ENCODE measurements at regions not wholly inside any gene's neighbourhood (a gene's known extent, or its start where the extent isn't known, plus 50 kb on each side); places are given as distances from the start of the nearest gene placed in this dataset.
"Not testable (repeated sequence)": the region's sequence is repeated elsewhere in the genome, so short reads cannot be mapped to it uniquely, and the experiment has no call there.

DNA sequence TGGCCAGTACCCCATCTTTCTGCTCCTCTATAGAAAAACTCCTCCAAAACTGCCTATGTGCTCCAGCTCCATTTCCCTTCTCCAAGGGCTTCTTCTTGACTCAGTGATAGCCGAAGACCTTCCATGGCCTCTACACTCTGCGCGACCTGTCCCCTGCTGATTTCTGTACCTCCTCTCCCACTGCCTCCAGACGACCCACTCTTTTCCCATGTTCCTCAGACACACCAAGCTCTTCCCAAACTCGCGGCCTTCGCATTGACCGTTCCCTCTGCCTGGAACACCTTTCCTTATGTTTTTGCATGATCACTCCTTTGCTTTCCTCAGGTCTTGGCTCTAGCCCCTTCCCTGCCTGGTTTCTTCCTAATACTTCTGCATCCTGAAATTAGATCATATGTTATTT lies 255.6 kb upstream of the SDK2 start:
- no peak for ATAC-seq

DNA sequence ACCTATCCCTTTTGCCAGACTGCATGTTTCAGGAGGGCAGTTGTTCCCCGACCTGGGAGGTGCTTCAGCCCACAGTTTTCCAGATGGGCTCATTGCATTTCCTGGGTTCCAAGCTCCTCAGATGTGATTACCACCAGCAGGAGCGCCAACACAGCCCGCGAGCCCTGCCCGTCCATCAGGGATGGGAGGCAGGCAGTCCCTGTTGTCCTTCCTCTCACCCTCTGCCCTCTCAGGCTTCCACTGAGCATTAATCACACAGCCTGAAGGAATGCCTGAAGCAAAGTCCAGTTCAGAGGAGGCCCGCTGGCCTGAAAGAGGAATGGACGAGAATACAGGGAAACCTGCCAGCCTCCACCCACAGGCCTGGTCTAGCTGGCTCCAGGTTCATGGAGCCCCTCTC lies 256.3 kb upstream of the SDK2 start:
- no peak for ATAC-seq

DNA sequence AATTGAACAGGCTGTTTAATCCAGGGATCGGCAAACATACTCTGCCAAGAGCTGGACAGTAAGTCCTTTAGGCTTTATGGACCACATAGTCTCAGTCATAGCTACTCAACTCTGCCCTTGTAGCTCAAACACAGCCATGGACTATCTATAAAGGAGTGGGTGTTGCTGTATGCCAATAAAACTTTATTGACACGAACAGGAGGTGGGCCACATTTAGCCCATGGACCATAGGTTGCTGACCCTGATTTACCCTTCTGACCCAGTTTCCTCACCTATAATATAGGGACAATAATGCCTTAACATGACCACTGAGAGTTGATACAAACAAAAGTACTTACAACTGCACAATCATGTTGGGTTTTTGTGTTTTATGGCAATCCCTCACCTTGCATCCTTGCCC lies 257.0 kb upstream of the SDK2 start:
- ATAC-seq = no peak

DNA sequence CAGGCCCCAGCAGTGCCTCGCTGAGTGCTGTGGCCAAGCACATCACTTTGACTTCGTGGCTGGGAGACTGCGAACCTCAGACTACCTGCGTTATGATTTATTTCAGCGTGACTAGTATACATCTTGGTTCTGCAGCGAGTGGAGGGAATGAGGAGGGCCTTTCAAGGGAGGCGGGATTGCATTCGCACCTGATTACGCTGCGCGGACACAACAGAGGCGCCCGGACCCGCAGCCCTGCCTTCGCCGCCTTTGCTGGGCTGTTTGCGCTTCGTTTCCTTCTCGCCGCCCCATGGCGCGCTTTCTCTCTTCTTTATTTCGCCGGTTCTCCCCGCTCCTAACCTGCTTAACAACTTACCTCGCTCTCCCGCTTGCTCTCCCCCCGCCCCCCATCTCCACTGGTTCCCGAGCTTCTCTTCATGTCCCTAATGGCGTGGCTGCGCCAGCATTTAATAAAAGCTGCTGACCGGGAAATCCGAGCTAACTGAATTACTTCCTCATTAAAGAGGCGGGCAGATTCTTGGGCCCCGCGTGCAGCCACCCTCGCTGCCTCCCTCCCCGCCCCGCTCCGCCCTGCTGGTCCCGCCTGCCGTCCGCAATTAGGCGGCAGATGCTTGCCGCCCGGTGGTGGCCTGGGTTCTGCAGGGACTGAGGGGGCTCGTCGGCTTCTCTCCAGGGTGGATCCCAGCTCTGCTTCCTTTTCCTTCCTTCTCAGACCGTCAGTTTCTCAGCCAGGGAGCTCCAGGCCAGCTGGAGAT lies 257.6 kb upstream of the SDK2 start:
- ATAC-seq = peak; percentile 41 to 53

DNA sequence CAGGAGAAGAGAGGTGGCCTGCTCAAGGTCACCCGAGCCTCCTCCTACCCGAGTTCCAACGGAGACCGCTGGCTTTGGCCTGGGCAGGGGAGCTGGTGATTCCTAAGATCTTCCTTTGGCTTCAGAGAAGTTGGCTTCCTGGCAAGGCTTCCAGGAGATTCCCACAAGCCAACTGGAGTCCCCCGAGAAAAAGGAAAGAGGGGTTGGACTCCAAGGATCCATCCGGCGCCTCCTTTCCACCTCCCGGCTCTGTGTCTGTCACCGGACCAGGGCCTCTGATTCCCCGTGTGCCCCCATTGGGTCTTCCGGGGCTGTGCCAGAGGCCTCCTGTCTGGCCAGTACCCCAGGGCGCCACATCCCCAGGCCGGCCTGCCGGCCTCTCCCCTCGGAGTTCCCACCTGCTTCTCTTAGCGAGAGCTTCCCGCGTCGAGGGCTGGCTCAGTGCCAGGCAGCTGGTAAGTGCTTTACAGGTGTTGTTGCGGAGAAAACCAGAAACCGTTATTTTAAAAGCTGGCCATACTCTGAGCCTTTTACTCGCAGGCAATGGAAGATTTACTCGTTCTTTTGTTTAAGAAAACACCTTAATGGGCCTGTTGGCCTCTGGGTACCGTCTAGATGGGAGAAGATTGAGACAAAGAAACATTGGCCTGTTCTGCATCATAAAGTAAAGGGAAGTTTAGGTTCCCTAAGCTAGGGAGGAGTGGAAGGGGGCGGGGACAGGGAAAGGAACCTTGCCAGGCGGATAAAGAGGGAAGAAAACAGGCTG lies 258.4 kb upstream of the SDK2 start:
- no peak for ATAC-seq

DNA sequence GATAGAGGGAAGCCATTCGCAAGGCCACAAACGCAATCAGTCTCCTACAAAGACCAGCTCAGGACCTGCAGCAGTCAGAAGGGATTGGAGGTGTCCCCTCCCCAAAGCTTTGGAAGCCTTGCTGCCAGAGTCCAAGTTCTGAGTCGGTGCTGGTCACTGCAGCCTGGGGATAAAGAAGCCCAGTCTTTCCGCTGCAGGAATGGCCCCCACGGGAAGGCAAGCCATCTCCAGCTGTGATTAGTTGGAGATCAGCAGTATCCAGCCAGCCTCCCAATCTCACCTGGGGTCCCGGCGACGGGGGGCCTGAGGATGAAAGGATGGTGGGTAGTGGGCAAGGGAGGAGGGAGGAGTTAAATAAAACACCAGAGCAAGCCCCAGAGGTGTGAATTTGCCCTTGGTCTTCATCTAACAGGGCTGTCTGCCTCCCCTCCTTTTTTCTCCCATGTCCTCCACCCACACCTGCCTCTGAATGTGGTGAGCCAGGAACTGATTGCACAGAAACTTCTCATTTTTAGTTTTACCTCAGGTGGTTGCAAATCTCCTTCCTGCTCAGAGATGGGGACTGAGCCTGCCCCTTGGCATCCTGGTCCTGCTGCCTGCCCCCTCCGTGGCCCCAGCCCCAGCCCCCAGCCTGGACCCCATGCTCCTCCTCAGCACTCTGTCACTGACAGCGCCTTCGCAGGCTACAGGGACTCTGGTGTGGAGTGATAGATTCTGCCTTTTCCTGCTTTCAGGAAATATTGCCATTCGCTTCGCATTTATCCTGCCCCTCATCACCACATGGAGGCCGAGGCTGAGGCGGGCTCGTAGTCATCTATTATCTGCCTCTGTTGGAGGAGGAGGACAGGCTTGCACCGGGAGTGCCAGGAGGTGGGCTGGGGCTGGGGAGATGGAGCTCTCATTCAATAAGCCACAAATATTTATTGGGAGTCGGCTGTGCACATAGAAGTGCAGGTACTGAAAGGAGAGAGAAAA lies 262.9 kb upstream of the SDK2 start:
- ATAC-seq = no peak

DNA sequence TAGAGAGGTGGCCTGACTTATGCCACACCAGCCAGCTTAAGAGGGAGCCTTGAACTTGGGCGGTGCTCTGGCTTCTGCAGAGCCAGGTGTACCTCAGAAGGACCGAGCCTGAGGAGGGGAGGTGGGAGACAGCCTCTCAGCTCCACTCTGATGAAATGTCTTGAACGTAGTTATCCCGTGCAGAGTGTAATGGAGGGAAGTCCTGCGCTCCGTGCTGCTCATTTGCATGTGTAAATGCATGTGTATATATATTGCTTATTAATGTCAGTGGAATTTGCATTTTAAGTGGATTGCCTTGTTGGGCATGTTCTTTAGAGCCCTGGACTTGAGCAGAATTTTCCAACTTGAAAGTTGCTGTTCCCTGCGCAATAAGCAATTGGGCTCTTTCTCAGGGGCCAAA lies 264.9 kb upstream of the SDK2 start:
- ATAC-seq = no peak

DNA sequence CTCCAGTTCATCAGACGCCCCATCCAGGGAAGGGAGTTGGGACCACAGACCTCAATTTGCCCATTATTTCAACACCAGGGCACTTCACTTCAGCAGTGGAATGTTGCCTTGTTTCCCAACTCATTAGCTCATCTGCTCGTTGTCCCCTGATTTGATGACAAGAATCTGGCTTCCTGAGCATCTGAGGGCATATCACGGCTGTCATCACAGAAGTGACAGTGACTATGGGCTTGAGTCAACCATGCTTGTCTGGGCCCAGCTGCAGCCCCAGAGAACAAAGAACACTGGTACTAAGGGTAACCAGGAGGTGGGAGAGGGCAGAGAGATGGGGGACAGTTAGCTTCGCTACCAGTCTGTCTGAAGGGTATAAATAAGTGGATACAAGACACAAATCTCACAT lies 266.0 kb upstream of the SDK2 start:
- no peak for ATAC-seq

DNA sequence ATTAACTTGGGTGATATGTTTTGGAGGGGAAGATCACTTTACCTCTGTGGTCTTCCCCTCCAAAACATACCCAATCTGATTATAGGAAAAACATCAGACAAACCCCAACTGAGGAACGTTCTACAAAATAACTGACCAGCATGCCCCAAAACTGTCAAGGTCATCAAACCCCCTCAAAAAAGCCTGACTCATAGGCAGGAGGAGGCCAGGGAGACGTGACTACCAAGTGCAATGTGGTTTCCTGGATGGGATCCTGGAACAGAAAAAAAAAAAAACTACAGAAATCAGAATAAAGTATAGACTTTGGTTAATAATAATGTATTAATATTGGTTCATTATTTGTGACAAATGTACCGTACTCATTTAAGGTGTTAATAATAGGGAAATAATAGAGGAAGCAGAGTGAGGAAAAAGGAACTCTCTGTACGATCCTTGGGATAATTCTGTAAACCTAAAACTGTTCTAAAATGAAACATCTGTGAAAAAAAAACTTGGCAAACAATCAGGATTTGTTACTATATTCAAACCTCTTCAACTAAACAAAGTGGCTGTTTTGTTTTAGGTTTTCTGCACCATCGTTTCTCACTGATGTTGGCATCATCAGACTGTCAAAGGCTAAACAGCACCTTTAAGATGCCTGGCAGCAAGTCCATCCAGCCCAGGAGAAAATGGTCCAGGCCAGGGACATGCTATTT lies 266.7 kb upstream of the SDK2 start:
- no peak for ATAC-seq

DNA sequence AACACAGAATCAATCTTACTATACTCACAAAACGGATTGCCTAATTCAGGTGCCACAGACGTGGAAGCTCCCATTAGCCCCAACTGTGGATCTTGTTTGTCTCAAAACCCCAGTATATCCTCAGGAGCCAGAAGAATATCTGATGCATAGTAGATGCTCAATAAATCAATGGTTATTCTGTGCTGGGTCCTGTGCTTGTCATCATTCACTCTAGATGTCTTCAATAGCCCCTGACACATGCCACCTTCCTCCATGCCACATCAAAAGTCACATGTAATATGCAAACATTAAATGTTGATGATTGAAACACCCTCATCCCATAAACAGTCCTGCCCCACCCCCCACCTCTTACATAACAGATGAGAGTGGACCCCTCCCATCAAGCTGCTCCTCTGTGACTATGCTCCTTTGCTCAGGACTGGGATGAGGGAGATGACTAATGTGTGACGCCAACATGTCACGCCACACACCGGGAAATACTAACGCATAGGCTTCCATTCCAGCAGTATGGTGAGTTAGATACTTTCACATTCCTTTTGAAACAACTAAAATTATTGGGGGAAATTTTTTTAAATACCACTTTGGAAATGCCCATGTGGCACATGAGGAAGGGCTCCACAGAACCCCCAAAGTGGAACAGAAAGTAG lies 267.6 kb upstream of the SDK2 start:
- no peak for ATAC-seq

DNA sequence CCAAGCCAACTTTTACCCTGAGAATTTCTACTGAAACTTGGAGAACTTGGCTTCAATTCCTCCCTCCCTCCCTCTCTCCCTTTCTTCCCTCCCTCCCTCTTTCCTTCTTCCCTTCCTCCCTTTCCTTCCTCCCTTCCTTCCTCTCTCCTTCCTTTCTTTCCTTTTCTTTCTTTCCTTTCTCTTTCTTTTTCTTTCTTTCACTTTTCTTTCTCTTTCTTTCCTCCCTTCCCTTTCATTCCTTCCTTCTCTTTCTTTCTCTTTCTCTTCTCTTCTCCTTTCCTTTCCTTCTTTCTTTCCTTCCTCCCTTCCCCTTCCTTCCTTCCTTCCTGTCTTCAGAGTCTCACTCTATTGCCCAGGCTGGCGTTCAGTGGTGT lies 268.1 kb upstream of the SDK2 start:
- ATAC-seq = no peak

DNA sequence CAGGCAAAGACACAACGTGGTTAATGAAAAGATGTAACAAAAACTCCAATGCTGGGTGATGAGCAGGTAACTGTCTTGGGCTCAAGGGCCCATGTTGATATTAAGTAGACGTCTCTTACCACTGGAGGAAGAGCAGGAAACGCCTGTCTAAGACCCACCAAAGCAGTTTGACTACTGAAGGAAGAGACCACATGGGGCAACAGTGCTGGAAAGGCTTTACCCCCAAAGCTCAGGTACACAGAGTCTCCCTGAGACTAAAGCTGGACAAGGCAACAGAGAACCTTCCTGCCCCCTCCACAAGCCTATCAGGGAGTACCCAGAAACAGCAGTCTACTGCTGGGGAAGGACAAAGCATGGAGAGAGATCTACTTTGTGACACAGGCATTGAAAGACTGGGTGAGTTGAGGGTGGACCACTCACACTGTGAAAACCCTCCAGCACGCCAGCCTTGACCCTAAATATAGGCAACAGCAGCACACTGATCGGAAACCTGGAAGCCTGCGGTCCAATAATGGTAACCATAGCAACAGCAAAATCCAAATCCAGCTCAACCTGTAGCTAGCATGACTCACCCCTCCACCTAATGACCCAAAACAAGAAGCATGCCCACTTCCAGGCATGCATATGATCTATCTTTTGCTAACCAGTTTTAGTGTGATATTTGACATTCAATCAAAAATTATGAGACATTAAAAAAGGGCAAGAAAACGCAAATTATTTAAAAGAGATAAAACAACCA lies 270.5 kb upstream of the SDK2 start:
- ATAC-seq = no peak

DNA sequence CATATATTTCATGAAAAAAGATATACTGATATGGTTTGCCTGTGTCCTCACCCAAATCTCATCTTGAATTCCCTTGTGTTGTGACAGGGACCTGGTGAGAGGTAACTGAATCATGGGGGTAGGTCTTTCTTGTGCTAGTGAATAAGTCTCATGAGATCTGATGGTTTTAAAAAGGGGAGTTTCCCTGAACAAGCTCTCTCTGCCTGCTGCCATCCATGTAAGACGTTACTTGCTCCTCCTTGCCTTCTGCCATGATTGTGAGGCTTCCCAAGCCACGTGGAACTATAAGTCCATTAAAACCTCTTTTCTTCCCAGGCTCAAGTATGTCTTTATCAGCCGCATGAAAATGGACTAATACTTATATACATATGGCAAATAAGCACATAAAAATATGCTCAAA lies 274.8 kb upstream of the SDK2 start:
- ATAC-seq = not testable (repeated sequence)

DNA sequence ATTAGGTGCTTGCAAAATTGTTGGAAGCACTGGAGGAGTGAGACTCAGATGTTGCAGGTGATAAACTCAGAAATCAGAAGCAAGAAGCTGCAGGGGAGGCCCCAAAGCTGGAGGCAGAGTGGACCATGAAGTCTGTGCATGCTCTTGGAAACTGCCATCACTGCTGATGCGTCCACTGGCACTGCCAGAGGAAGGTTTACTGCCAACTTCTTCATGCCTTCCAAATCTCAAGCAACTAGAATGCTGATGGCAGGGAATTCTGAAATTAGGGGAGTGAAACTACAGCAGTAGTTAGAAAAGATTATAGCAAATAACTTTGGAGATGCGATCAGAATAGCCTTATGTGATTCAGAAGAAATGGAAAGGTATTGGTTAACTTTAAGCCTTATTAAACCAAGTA lies 277.1 kb upstream of the SDK2 start:
- ATAC-seq = no peak

DNA sequence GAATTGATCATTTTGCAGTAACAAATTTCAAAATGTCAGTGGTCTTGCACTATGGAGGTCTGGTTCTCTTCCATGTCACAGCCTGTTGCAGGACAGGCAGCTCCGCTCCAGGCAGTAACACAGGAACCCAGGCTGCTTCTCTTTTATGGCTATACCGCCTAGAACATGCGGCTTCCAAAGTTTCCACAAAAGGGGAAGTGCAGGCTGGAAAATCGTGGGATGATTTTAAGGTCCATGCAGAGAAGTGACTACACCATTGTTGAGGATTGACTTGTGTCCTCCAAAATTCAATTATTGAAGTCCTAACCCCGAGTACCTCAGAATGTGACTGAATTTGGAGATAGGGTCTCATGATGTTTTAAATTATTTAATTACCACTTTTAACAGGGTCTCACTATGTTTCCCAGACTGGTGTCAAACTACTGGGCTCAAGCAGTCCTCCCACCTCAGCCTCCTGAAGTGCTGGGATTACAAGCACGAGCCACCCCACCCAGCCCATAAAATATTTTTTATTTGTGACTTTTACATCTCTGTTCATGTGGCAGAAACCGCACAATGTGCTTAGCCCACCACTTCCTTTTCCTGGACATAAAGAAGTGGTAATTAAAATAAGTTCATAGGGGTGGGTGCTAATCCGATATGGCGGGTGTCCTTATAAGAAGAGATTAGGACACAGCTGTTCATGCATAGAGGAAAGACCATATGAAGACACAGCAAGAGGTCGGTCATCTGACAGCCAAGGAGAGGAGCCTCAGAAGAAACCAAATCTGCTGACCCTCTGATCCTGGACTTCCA lies 279.2 kb upstream of the RPL38 start:
- no peak for ATAC-seq

DNA sequence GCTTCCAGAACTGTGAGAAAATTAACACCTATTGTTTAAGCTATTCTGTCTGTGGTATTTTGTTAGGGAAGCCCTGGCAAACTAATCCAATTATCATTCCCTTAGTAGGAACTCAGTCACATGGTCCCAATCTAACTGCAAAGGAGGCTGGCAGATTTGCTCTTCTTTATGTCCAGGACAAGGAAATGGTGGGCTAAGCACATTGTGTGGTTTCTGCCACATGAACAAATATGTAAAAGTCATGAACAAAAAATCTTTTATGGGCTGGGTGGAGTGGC lies 278.6 kb upstream of the RPL38 start:
- ATAC-seq = no peak

DNA sequence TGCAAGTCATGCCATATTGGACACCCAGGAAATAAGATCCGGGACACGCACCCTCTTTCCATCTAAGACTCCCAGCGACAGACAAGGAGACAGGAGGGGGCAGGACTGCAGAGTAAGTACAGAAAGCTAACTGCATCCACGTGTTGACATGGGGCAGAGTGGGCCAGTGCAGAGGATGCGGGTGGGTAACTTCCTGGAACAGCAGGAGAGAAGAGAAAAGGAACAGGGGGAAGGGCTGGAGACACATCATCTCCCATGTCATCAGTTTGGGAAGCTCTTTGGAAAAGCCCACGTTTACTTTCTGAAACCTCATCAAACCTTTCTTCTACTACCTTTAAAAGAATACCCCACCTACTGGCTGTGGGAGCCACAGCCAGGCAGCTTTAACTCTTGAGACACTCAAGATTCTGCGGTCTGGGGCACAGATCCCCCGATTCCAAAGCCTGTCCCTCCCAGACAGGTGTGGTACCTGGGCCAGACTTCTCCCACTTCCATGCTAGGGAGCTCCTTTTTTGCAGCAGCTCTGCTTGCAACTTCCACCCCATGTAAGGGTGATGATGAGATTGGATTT lies 273.5 kb upstream of the RPL38 start:
- no peak for ATAC-seq

DNA sequence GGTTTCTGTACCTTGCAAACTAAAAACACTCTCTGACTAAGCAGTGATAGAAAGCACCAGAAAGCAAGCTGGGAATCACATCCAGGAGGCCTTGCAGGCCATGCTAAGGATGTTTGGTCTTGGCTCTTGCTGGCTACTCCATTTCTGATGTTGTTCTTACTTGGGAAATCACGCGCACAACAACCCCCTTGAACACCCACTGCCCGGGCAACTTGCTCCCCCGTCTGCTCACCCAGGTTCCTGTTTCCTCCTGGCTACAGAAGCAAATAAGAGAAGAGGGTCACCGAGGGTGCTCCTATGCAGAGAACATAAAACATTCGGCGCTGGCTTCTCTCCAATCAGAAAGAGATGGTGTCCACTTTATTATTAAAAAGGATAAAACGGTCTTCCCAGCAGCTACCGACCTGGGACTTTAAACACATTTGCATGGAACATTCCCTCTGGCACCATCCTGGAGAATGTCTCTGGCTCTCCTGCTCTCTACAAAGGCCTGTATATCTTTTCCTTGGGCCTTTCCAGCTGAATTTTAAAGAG lies 271.2 kb upstream of the RPL38 start:
- ATAC-seq = no peak

DNA sequence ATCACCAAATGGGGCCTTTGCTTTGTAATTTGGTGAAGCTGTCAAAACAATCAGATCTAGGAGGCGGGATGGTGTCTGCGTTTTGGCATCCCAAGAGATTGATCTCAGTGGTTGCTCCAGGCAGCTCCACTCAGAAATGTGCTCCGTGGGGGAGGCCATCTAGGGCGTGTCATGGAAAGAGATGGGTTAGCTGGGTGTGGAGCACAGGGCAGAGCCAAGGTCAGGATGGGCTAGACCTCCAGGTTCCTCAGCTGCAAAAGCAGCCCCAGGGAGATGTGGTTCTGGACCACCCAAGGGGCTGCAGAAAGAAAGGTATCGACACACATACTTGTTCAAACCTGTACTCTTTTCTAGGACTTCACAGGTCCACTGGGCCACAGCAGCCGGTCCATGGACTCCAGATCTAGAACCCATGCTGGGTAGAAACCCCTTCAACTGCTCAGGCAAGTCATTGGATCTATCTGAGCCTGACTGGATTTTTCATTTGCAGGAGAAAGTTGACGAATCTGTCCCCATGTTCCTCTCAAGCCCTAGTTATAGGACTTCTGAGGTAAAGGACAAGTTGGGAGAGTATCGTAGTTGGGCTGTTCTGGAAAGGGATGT lies 270.2 kb upstream of the RPL38 start:
- ATAC-seq = no peak

DNA sequence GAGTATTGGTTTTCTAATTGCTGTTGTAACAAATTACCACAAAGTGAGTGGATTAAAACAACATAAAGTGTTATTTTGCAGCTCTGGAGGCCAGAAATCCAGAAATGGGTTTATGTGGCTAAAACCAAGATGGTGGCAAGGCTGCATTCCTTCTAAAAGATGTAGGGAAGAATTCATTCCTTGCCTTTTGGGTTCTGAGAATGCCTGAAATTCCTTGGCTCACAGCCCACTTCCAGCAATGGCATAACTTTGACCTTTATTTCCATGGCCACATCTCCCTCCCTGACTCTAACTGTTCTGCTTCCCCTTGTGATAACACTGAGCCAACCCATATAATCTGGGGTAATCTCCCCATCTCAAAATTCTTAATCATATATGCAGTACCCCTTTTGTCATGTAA lies 269.6 kb upstream of the RPL38 start:
- no peak for ATAC-seq

Data from activated CD4-positive, CD25-positive, alpha-beta regulatory T cell treated with anti-CD3 and anti-CD28 coated beads, Interleukin-2, amount 50 U/mL, for 24 hours (primary cell).